LNCAP (cell line): ENCODE measurements at regions not wholly inside any gene's neighbourhood (a gene's known extent, or its start where the extent isn't known, plus 50 kb on each side); places are given as distances from the start of the nearest gene placed in this dataset.

ENCODE experiments used
- TF ChIP-seq, protein P1 (sequence below): fragments of 450-650 bp; IDR thresholded peaks from 2 replicates; pipeline ENCODE4 v1.5.1; 2017; ENCODE audit warnings: mild to moderate bottlenecking

DNA sequence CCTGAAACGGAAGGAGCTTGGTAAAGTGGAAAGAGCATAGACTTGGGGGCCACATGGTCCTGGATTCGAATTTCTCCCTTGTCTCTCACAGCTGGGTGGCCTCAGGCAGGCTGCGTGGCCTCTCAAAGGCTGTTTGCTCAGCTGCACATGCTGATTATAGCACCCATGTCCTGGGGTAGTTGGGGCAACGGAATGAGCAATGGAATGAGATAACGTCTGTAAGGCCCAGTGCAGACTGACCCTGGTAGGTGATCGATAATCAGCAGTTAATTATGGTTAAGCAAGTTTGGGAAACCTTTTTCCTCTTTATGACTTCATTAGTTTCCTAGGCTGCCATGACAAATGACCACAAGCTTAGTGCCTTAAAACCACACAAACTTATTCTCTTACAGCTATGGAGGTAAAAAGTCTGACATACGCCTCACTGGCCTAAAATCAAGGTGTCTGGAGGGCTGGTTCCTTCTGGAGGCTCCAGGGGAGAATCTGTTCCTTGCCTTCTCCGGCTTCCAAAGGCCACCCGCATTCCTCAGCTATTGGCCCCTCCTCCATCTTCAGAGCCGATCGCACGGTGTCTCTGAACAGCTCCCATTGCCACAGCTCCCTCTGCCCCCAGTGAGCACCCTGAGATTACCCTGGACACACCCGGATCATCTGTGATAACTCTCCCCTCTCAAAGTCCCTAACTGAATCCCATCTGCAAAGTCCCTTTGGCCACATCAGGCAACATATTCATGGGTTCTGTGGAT, 294.9 kb upstream of the FOXF1 start:
- TF ChIP-seq, protein P1, sequence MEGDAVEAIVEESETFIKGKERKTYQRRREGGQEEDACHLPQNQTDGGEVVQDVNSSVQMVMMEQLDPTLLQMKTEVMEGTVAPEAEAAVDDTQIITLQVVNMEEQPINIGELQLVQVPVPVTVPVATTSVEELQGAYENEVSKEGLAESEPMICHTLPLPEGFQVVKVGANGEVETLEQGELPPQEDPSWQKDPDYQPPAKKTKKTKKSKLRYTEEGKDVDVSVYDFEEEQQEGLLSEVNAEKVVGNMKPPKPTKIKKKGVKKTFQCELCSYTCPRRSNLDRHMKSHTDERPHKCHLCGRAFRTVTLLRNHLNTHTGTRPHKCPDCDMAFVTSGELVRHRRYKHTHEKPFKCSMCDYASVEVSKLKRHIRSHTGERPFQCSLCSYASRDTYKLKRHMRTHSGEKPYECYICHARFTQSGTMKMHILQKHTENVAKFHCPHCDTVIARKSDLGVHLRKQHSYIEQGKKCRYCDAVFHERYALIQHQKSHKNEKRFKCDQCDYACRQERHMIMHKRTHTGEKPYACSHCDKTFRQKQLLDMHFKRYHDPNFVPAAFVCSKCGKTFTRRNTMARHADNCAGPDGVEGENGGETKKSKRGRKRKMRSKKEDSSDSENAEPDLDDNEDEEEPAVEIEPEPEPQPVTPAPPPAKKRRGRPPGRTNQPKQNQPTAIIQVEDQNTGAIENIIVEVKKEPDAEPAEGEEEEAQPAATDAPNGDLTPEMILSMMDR: no peak

DNA sequence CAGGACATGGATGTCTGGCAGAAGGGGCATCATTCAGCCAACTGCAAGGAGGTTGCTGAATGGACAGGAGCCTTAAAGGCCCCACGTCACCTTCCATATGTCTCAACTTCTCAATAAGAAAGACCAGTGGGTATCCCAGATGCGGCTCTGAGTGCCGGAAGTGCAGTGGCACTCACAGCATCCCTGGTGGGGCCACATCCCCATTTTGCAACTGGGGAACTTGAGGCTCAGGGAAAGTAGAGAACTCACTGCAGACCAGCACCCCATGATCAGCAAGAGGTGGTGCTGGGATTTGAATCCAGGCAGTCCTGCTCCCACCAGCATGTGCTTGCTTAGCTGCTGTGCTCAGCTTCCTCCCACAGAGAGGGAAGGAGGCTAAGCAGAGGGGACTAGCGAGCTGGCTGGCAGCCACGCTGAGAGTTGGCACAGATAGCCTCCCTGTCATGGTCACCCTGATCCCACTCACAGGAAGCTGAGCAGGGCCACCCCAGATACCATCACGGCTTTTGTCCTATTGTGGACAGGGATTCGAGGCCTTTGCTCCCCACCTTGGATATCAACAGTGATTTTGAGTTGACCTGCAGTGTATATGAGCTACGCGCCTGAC, 294.2 kb upstream of the FOXF1 start:
- TF ChIP-seq, protein P1: no peak

DNA sequence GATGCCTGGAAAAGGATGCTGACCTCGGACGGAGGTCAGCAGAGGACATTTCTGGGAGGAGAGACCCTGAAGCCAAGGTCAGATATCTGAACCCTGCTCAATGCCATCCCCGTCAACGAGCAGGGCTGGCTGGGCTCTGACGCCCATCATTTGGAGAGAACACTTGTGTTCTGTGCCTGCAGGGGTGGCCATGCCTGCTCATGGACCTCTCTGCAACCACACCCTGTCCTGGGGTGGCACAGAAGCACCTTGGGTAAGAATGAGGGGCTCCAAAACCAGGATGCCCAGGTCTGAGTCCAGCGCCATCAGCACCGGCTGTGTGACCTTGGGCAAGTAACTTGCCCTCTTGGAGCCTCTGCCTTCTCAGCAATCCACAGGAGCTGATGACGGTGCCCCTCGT, 293.7 kb upstream of the FOXF1 start:
- TF ChIP-seq, protein P1: no peak

DNA sequence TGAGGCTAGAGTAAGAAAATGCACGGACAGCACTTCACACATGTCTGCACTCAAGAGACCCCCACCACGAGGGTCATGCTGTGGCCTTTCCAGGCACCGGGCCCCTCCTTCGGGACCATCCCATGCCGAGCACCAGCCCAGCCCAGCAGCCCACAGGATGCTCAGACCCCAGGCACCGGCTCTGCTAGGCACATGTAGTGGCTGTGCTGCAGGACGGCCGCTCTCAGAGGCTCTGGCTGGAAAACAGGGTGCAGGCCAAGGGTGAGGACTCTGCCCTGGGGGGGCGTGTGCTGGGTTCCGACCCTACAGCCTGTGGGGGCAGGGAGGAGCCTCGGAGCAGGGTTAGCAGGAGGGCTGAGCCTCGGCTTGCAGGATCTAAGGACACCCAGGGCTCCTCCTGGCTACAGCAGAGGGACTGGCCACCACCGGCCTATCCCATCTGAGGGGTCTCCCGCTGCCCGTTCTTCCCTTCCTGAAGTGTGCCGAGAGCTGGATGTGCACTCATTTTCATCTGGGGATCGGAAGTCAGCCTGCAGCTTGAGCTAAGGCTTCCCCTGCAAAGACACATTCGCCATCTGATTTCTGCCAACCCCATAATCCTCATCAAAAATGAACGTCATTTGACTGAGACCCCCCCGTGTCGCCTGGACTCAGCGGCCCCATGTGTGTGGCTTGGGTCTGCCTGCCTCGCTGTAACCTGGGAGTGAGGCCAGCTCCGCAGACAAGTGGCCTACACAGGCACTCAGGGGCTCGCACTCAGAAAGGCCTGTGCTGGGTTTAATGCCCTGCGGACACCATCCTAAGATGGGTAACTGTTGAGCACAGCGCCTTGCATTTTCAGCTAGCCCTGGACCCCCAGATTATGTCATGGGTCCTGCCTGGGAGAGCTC, 293.1 kb upstream of the FOXF1 start:
- TF ChIP-seq, protein P1: no peak

DNA sequence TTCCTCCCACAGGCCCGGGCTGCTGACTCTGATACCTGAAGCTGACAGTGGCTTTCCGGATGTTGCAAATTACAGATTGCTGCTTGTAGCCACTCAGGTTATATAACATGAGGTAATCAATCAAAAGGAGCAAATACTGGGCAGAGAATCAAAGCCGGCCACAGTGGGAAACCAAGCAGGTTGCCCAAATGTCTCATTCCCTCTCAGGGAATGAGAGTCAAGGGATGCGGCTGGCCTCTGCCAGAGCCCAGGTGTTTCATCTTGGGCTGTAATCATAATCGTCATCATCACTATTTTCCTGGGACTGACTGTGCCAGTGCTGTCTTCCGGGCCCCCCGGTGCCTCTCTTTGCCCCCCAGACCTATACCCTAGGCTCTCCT, 292.4 kb upstream of the FOXF1 start:
- TF ChIP-seq, protein P1: no peak

DNA sequence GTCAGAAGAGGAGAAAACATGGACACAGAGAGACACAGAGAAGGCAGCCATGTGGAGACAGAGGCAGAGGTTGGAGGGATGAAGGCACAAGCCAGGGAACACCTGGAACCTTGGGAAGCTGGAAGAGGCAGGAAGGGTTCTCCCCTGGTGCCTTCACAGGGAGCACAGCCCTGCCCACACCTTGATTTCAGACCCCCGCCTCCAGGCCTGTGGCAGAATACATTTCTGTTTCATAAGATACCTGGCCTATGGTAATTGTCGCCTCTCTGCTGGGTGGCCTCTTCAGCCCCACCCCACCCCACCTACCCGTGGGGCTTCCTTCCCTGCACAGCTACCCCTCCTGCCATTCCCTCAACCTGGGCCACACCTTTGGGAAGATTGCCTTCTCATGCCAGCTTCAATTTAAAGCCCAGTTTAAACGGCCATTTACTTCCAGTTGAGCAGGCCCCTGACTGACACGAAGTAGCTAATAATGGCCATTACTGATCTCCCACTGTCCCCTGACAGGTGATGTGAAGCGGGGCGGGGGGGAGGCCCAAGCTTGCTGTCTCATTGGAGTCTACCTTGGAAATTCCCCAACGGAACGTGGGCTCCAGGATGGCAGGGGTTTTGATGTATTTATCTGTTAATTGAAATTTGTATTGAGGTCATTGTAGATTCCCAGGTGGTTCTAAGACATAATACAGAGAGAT, 291.7 kb upstream of the FOXF1 start:
- TF ChIP-seq, protein P1: no peak
